Endothelial cell of umbilical vein (primary cell): ENCODE measurements at regions not wholly inside any gene's neighbourhood (a gene's known extent, or its start where the extent isn't known, plus 50 kb on each side); places are given as distances from the start of the nearest gene placed in this dataset.

Source experiments
- BruUV-seq: library from RNA; stranded (reverse); fragments of 400-500 nt; replicated peaks from 2 replicates; lab custom pipeline; 2021; lab: Mats Ljungman, UMichigan
- CTCF ChIA-PET: fragments of 300-600, 350-600 bp; sonication (Branson Sonifier 250); formaldehyde crosslinking; loops from one replicate; lab custom pipeline; 2021; ENCODE audit warnings: antibody characterized with exemption, inconsistent platforms; lab: Charles Lee
- POLR2A ChIA-PET: fragments of 300-600, 350-600 bp; sonication (Branson Sonifier 250); formaldehyde crosslinking; loops from one replicate; lab custom pipeline; 2021; ENCODE audit warnings: antibody characterized with exemption, inconsistent platforms; lab: Charles Lee
- DNase-seq: peaks from one replicate; pipeline ENCODE4 v3.0.0-alpha.2; 2011; ENCODE audit warnings: low read depth, low spot score
- FAIRE-seq: peaks from 2 replicates; lab custom pipeline; 2011; peaks lifted over from hg19 to GRCh38; lab: Jason Lieb, UNC
- H2AFZ ChIP-seq: 2 replicates; pipeline ENCODE4 v1.6.0; 2012; ENCODE audit warnings: low read depth, low read length, control low read depth, inconsistent platforms
- H3K27ac ChIP-seq: 2 replicates; pipeline ENCODE4 v1.5.1; 2011; ENCODE audit warnings: low read depth, mild to moderate bottlenecking, control low read depth, low read length, moderate library complexity; ENCODE audit not compliant: insufficient read depth
- H3K27me3 ChIP-seq, 2 experiments: 2 replicates each; pipeline versions ENCODE4 v1.6.0 to v1.6.1; 2011; ENCODE audit warnings: low read length in 2 of 2, mixed read lengths in 1 of 2; ENCODE audit not compliant: control insufficient read depth in 2 of 2, insufficient read depth in 2 of 2
- H3K36me3 ChIP-seq, 2 experiments: 2 replicates in 1 of 2; 3 replicates in 1 of 2; pipeline ENCODE4 v1.5.1; 2011; ENCODE audit warnings: low read length in 2 of 2, mild to moderate bottlenecking in 1 of 2, moderate library complexity in 1 of 2; ENCODE audit not compliant: control insufficient read depth in 2 of 2, insufficient read depth in 2 of 2; ENCODE audit errors: extremely low read depth in 1 of 2
- H3K4me1 ChIP-seq: 3 replicates; pipeline ENCODE4 v1.5.1; 2011; ENCODE audit warnings: mild to moderate bottlenecking, low read length; ENCODE audit not compliant: control insufficient read depth, insufficient read depth; ENCODE audit errors: extremely low read depth
- H3K4me2 ChIP-seq: 2 replicates; pipeline ENCODE4 v1.6.1; 2011; ENCODE audit warnings: low read length, control low read depth, mixed read lengths; ENCODE audit not compliant: insufficient read depth
- H3K4me3 ChIP-seq, 3 experiments: fragments of 200-600 bp in 1 of 3; sonication (generic), shearing (Covaris generic) in 1 of 3; replicated peaks in 1 of 3; 2 replicates each; pipeline ENCODE4 v1.5.1; 2011 to 2016; ENCODE audit warnings: control low read depth in 3 of 3, low read length in 3 of 3, mild to moderate bottlenecking in 2 of 3, inconsistent platforms in 1 of 3, low read depth in 1 of 3, moderate library complexity in 1 of 3; ENCODE audit not compliant: insufficient read depth in 1 of 3
- H3K79me2 ChIP-seq: 2 replicates; pipeline ENCODE4 v1.6.0; 2012; ENCODE audit warnings: low read length, inconsistent platforms; ENCODE audit not compliant: control insufficient read depth, insufficient read depth
- H3K9ac ChIP-seq: replicated peaks from 2 replicates; pipeline ENCODE3; 2011; ENCODE audit warnings: low read length, control low read depth; ENCODE audit not compliant: insufficient read depth; ENCODE audit errors: extremely low read depth
- H3K9me1 ChIP-seq: replicated peaks from 3 replicates; pipeline ENCODE4 v1.6.0; 2011; ENCODE audit warnings: mild to moderate bottlenecking, low read length; ENCODE audit not compliant: control insufficient read depth, insufficient read depth; ENCODE audit errors: extremely low read depth
- H3K9me3 ChIP-seq: replicated peaks from 2 replicates; pipeline ENCODE4 v1.5.1; 2012; ENCODE audit warnings: low read length, inconsistent platforms; ENCODE audit not compliant: control insufficient read depth, insufficient read depth
- H4K20me1 ChIP-seq: replicated peaks from 2 replicates; pipeline ENCODE3; 2011; ENCODE audit warnings: mild to moderate bottlenecking, low read length; ENCODE audit not compliant: control insufficient read depth, insufficient read depth; ENCODE audit errors: extremely low read depth
- EZH2 ChIP-seq: IDR thresholded peaks from 2 replicates; pipeline ENCODE4 v1.6.1; 2012; ENCODE audit warnings: borderline replicate concordance, low read depth, mild to moderate bottlenecking, moderate library complexity, low read length, inconsistent platforms; ENCODE audit not compliant: severe bottlenecking
- FOS ChIP-seq: IDR thresholded peaks from 2 replicates; pipeline ENCODE4 v1.6.1; 2011; ENCODE audit warnings: mild to moderate bottlenecking, low read length, moderate library complexity, borderline replicate concordance; ENCODE audit not compliant: insufficient read depth
- GATA2 ChIP-seq: IDR thresholded peaks from 2 replicates; pipeline ENCODE4 v1.7.0; 2011; ENCODE audit warnings: low read depth, mild to moderate bottlenecking, moderate library complexity, mixed read lengths, low read length; ENCODE audit not compliant: insufficient read length, insufficient read depth
- JUN ChIP-seq: IDR thresholded peaks from 2 replicates; pipeline ENCODE4 v1.6.1; 2011; ENCODE audit warnings: borderline replicate concordance, low read depth; ENCODE audit not compliant: insufficient read length, insufficient read depth
- MYC ChIP-seq: IDR thresholded peaks from one replicate; pipeline ENCODE4 v1.6.1; 2011; ENCODE audit warnings: mild to moderate bottlenecking, low read depth, low read length
- POLR2A ChIP-seq: IDR thresholded peaks from 2 replicates; pipeline ENCODE4 v1.6.1; 2012; ENCODE audit warnings: low read depth, mild to moderate bottlenecking, control low read depth, low read length
- POLR2AphosphoS5 ChIP-seq: IDR thresholded peaks from 2 replicates; pipeline ENCODE4 v1.6.1; 2012; ENCODE audit warnings: low read depth, mild to moderate bottlenecking, control low read depth, low read length, moderate library complexity; ENCODE audit not compliant: insufficient read depth
- dilution Hi-C: fragments of 300-500 bp; cut with MboI; formaldehyde crosslinking; loops from one replicate; pipeline ENCODE4 v1.15.0; 2019; ENCODE audit warnings: low sequenced_read_pairs; ENCODE audit not compliant: extremely low pct_ligation_motif_present
- intact Hi-C: fragments of 100-400 bp; cut with micrococcal nuclease; formaldehyde crosslinking; loops from one replicate; pipeline ENCODE4 v1.10.0; 2022
- TF ChIP-seq, protein P1 (sequence below): IDR thresholded peaks from 2 replicates; pipeline ENCODE4 v1.6.1; 2011; ENCODE audit not compliant: insufficient read depth, insufficient read length
- TF ChIP-seq, protein P2 (sequence below), 2 donors: IDR thresholded peaks; 1 replicate in 1 of 2; 2 replicates in 1 of 2; pipeline ENCODE4 v1.5.1; 2011; ENCODE audit warnings: low read length in 2 of 2, mild to moderate bottlenecking in 2 of 2, moderate library complexity in 2 of 2, control low read depth in 1 of 2, inconsistent platforms in 1 of 2, low read depth in 1 of 2; ENCODE audit not compliant: insufficient read depth in 1 of 2; ENCODE audit errors: extremely low read depth in 1 of 2

DNA sequence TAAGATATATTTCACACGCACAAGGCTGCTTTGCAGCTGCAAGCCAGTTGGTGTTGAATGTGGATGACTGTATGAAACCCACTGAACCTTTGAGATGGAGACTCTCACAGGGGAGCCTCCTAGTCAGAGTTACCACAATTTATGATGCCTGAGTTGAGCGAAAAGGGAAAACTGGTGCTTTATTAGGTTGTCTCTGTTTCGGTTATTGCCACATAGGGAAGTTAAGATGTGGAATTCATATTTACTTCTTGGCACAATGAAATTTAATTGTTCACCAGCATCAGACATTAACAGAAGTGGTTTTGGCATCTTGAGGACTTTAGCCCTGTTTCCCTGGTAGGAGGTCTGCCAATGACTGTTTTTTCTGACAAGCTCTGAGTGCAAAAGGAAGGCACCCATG, 358.2 kb downstream of the SQOR start:
- FAIRE-seq, result no peak
- no peaks in the 10 kb centered on the region for H3K79me2 ChIP-seq
- no peaks in the 10 kb centered on the region for H3K9me3 ChIP-seq
- intact Hi-C loops (no loop called here), dilution Hi-C loops (no loop called here)
- H3K4me3 ChIP-seq, result no peak overlapping the region
- CTCF ChIA-PET, result interaction anchor here (1.0 kb wide), 1 partner anchor 99 kb away, joined by 3 read pairs; no protein-coding TSS in a partner anchor
- no peaks in the 10 kb centered on the region for H3K36me3 ChIP-seq
- no peak for DNase-seq
- no peaks in the 10 kb centered on the region for H3K27me3 ChIP-seq
- H3K27ac ChIP-seq, result no peak overlapping the region
- no peak overlapping the region for H3K9ac ChIP-seq
- H4K20me1 ChIP-seq, result no peaks in the 10 kb centered on the region
- TF ChIP-seq GATA2 (no peak), JUN (no peak), FOS (no peak), EZH2 (no peak), MYC (no peak), POLR2AphosphoS5 (no peak), POLR2A (no peak)
- TF ChIP-seq, protein P1, sequence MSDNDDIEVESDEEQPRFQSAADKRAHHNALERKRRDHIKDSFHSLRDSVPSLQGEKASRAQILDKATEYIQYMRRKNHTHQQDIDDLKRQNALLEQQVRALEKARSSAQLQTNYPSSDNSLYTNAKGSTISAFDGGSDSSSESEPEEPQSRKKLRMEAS, result no peak
- TF ChIP-seq, protein P2, sequence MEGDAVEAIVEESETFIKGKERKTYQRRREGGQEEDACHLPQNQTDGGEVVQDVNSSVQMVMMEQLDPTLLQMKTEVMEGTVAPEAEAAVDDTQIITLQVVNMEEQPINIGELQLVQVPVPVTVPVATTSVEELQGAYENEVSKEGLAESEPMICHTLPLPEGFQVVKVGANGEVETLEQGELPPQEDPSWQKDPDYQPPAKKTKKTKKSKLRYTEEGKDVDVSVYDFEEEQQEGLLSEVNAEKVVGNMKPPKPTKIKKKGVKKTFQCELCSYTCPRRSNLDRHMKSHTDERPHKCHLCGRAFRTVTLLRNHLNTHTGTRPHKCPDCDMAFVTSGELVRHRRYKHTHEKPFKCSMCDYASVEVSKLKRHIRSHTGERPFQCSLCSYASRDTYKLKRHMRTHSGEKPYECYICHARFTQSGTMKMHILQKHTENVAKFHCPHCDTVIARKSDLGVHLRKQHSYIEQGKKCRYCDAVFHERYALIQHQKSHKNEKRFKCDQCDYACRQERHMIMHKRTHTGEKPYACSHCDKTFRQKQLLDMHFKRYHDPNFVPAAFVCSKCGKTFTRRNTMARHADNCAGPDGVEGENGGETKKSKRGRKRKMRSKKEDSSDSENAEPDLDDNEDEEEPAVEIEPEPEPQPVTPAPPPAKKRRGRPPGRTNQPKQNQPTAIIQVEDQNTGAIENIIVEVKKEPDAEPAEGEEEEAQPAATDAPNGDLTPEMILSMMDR (IDR thresholded peaks at IDR 0.05; ENCODE audit: extremely low read depth in 1 of 2, insufficient read depth in 1 of 2, low read depth in 1 of 2, low read length in 2 of 2), result no peak
- H3K4me2 ChIP-seq, result peak overlapping the region; percentile 60
- H3K9me1 ChIP-seq, result no peaks in the 10 kb centered on the region
- H2AFZ ChIP-seq, result no peak overlapping the region
- POLR2A ChIA-PET, result no interaction called here
- peaks cover 15% of the 10 kb centered on the region for H3K4me1 ChIP-seq
- no TSS peak for BruUV-seq
